ENCODE measurements at regions not wholly inside any gene's neighbourhood (a gene's known extent, or its start where the extent isn't known, plus 50 kb on each side); places are given as distances from the start of the nearest gene placed in this dataset.

GRCh38 chr12:25347716-25348592, 97.2 kb upstream of the KRAS start:
- Histone ChIP-seq H3K4me3 (ENCODE audit: extremely low read depth in 1 of 4, insufficient read depth in 2 of 4, low read depth in 3 of 4, low read length in 4 of 4) (no peak overlapping the region), H4K8ac (ENCODE audit: extremely low read depth, insufficient read depth, low read length) (no peak overlapping the region), H3K27ac (ENCODE audit: low read depth, low read length) (no peak overlapping the region), H4K5ac (ENCODE audit: insufficient read length, low read depth, low read length) (no peak overlapping the region), H3K23ac (ENCODE audit: insufficient read length) (no peak overlapping the region), H3K36me3 (ENCODE audit: control insufficient read depth in 2 of 4, insufficient read depth in 4 of 4, low read length in 3 of 4) (no peaks in the 10 kb centered on the region), H2BK120ac (replicated peaks; ENCODE audit: low read depth, low read length) (no peak overlapping the region), H4K20me1 (replicated peaks in 1 of 2; ENCODE audit: control insufficient read depth in 1 of 2, insufficient read depth in 2 of 2, low read length in 2 of 2) (no peaks in the 10 kb centered on the region), H3K14ac (ENCODE audit: insufficient read length) (no peak overlapping the region), H3K4ac (replicated peaks; ENCODE audit: insufficient read length, low read depth, low read length) (no peak overlapping the region), H3K4me2 (ENCODE audit: insufficient read depth in 1 of 2, low read depth in 2 of 2, low read length in 2 of 2) (no peak overlapping the region), H2BK20ac (ENCODE audit: low read length) (no peak overlapping the region), H2BK5ac (ENCODE audit: low read depth, low read length) (no peak overlapping the region), H4K91ac (replicated peaks; ENCODE audit: insufficient read length, low read length) (no peak overlapping the region), H3K79me1 (ENCODE audit: low read depth, low read length) (no peaks in the 10 kb centered on the region), H3K79me2 (ENCODE audit: control insufficient read depth in 1 of 2, insufficient read depth in 2 of 2, low read length in 2 of 2) (no peaks in the 10 kb centered on the region), H2AFZ (ENCODE audit: low read length) (no peak overlapping the region), H2BK12ac (ENCODE audit: low read depth, low read length) (no peak overlapping the region), H3K18ac (ENCODE audit: extremely low read depth, low read length) (no peak overlapping the region), H3K4me1 (replicated peaks in 1 of 4; ENCODE audit: control insufficient read depth in 3 of 4, insufficient read depth in 4 of 4, low read length in 3 of 4) (no peaks in the 10 kb centered on the region), H3K27me3 (replicated peaks in 1 of 4; ENCODE audit: control insufficient read depth in 3 of 4, extremely low read depth in 1 of 4, insufficient read depth in 3 of 4, low read length in 3 of 4) (no peaks in the 10 kb centered on the region), H3K23me2 (ENCODE audit: low read depth, low read length) (0 out of 2 replicates have a peak, but pooled peaks cover 1% of the 10 kb centered on the region), H3K9ac (replicated peaks in 1 of 4; ENCODE audit: extremely low read depth in 1 of 4, low read depth in 3 of 4, low read length in 3 of 4) (no peak overlapping the region), H3K56ac (replicated peaks; ENCODE audit: insufficient read length, low read depth, low read length) (no peak overlapping the region), H2AK5ac (ENCODE audit: low read depth, low read length) (no peak overlapping the region), H2BK15ac (ENCODE audit: low read length) (no peak overlapping the region), H3K9me3 (ENCODE audit: insufficient read depth in 2 of 2, low read depth in 1 of 2, low read length in 1 of 2) (peaks cover 0 to 3% of the 10 kb centered on the region in 2 experiments; a peak in 1 of 4 replicates)
- DNase-seq (ENCODE audit: low read depth in 1 of 2, low spot score in 2 of 2) = no peak
- CTCF ChIA-PET (ENCODE audit: partially characterized antibody) = interaction anchor here (0.7 to 1.5 kb wide), 4 partner anchors 9 to 375 kb away, joined by 3 to 4 read pairs (median 3); no protein-coding TSS in a partner anchor
- POLR2A ChIA-PET (ENCODE audit: partially characterized antibody) = no interaction called here
- FAIRE-seq = no peak
- TF ChIP-seq SP2 (IDR thresholded peaks at IDR 0.05; ENCODE audit: low read length) (no peak), SP1 (IDR thresholded peaks at IDR 0.05; ENCODE audit: low read depth, low read length) (no peak), GTF2F1 (IDR thresholded peaks at IDR 0.05; ENCODE audit: borderline replicate concordance, low read depth, low read length) (no peak), JUND (IDR thresholded peaks at IDR 0.05; ENCODE audit: low read length) (no peak), YY1 (IDR thresholded peaks at IDR 0.05; ENCODE audit: low read depth, low read length) (no peak), ASH2L (IDR thresholded peaks at IDR 0.05; ENCODE audit: low read length) (no peak), KDM4A (IDR thresholded peaks at IDR 0.05; ENCODE audit: low read depth, low read length, severe bottlenecking) (no peak), SAP30 (IDR thresholded peaks at IDR 0.05; ENCODE audit: insufficient read depth, insufficient replicate concordance, low read length) (no peak), KDM5A (IDR thresholded peaks at IDR 0.05; ENCODE audit: low read length) (no peak), CHD2 (IDR thresholded peaks at IDR 0.05; ENCODE audit: low read length) (no peak), CTBP2 (IDR thresholded peaks at IDR 0.05; ENCODE audit: borderline replicate concordance, insufficient read depth, insufficient read length, low read length) (no peak), PHF8 (conservative IDR thresholded peaks at IDR 0.05; ENCODE audit: low read depth, low read length) (no peak)
- WGBS, 2 experiments (ENCODE audit: extremely low coverage in 1 of 2, insufficient coverage in 1 of 2, insufficient read length in 1 of 2, insufficient replicate concordance in 2 of 2, low coverage in 1 of 2, low lambda C conversion rate in 2 of 2, missing lambda C conversion rate in 1 of 2) = 58% methylated on average over 4 of the region's 4 CpGs; no CpG with 5 or more reads in 1 of the 2 experiments

Data from H1 (cell line).